ENCODE measurements at regions not wholly inside any gene's neighbourhood (a gene's known extent, or its start where the extent isn't known, plus 50 kb on each side); places are given as distances from the start of the nearest gene placed in this dataset.

GRCh38 chr19:29432677-29433076, 93.1 kb upstream of the VSTM2B start:
- DNase-seq: no peak

GRCh38 chr19:29436591-29437103, 89.1 kb upstream of the VSTM2B start:
- DNase-seq: no peak

GRCh38 chr19:29439021-29439420, 86.8 kb upstream of the VSTM2B start:
- DNase-seq: no peak

DNA sequence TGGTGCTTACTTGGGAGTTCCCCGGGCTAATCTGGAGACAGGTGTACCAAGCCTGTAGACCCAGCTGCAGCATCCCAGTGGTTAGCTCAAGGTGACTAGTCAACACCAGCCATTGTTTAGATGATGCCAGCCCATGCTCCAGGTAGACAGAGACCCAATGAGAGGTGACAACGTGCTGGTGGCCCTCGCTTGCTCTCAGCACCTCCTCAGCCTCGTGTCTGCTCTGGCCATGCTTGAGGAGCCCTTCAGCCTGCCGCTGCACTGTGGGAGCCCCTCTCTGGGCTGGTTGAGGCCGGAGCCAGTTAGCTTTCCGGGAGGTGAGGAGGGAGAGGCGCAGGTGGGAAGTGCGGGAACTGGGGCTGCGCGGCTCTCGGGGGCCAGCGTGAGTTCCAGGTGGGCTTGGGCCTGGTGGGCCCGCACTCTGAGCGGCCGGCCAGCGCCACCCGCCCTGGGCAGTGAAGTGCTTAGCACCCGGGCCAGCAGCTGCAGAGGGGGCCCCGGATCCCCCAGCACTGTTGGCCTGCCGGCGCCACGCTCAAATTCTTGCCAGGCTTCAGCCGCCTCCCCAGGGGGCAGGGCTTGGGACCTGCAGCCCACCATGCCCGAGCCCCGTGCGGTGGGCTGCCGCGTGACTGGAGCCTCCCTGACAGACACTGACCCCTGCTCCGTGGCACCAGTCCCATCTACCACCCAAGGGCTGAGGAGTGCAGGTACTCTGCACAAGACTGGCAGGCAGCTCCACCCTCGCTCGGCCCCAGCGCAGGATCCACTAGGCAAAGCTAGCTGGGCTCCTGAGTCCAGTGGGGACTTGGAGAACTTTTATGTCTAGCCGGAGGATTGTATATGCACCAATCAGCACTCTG, 85.9 kb upstream of the VSTM2B start:
- no peak for DNase-seq

GRCh38 chr19:29442094-29442493, 83.7 kb upstream of the VSTM2B start:
- DNase-seq: no peak

- DNase-seq: no peak
These were observed 82.9 kb upstream of the VSTM2B start for GRCh38 chr19:29442910-29443309.

GRCh38 chr19:29445246-29445645, 80.5 kb upstream of the VSTM2B start:
- no peak for DNase-seq

GRCh38 chr19:29446361-29446760, 79.4 kb upstream of the VSTM2B start:
- DNase-seq: no peak

GRCh38 chr19:29448046-29448445, 77.7 kb upstream of the VSTM2B start:
- DNase-seq: no peak

DNA sequence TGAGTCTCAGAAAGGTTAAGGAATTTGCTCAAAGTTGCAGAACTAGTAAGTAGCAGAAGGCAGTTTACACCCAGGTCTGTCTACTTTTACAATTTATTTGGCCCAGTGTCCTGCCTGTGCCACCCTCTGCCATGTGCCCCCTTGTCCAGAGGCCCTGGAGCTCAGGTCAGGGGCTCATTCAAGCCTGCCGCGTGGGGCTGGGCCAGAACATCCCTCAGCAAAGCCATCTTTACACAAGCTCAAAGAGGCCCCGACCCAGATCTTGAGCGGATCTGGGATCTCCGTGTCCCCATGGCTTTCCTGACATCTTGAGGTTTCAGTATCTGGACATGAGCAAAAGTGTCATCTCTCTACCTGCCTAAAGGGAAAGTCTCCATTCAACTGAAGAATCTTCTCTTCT, 76.4 kb upstream of the VSTM2B start:
- no peak for DNase-seq

DNA sequence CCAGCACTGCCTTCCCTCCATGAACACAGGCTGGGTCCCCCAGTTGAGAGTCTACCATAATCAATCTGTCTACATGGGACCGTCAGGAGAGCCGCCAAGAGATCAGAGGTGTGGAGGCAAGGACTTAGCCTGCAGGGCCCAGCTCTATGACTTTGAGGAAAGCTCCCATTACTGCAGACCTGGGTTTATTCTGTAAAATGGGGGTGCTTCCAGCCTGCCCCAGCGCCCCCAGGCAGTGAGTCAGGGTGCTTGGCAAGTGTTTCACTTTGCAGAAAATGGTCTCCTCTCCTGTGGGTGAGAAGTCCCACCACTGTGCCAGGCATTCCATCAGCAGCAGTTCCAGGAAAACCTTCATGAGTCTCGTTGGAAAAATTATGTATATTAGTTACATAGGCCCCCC, 75.5 kb upstream of the VSTM2B start:
- DNase-seq: no peak

DNA sequence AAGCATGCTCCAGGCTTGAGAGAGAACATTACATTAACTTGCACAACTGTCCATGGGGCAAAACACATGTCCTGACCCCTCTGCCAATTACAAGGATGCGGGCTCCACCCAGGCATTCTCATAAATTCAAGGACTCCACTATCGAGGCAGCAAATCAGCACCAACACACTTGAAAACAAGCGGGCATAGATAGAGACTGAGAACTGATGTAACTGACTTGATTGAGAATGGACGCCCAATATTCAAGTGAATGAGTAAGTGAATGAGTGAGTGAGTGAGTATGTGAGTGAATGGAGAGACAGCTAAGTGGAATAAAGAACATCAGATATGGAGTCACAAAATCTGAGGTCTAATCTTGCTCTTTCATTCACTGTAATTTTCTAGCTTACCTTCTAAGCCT, 75.0 kb upstream of the VSTM2B start:
- no peak for DNase-seq

- DNase-seq: no peak
These were observed 71.7 kb upstream of the VSTM2B start for GRCh38 chr19:29454109-29454508.

DNA sequence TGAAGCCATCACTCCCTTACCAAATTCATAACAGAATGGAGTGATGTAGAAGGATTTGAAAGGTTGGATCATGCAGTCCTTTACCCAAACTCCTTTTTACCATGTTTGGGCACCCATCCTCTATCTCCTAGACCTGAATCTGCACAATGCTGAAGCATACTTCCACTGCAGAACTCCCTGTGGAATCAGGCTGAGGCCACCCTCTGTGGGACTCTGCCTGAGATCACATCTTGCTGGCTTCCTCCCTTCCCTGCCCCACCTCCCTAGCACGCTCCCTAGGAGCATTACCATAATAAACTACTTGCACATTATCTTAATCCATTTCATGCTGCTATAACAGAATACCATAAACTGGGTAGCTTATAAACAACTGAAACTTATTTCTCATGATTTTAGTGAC, 68.4 kb upstream of the VSTM2B start:
- no peak for DNase-seq

DNA sequence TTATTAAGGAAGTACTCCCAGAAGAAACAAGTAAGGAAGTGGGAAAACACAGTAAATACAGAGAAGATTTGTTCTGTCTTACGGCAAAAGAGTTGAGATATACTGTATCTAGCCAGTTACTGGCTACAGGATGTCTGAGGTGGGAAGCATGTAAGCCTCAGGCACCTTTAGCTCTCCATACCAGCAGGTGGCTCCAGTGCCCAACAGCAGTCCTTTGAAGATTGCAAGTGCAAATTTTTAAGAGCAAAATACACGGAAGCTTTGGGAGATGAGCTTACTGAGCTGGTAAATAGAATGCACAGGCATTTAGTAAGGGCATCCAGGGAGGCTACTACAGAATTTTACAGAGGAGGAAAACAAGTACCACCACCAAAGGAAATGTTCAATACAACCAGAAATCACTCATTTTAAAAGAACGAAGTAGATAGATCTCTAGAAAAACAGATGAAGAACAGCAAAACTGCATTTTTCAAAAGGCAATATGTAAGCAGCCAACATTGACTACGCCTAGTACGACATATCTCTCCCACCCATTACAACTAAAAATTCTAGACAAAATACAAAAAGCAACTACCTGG, 57.9 kb upstream of the VSTM2B start:
- DNase-seq: peak; percentile 35

- DNase-seq: no peak
These were observed 50.3 kb upstream of the VSTM2B start for GRCh38 chr19:29475469-29475868.
